Testis (tissue), 2 donors: ENCODE measurements at regions not wholly inside any gene's neighbourhood (a gene's known extent, or its start where the extent isn't known, plus 50 kb on each side); places are given as distances from the start of the nearest gene placed in this dataset.

Experiments used
- DNase-seq: peaks from one replicate; pipeline ENCODE4 v3.0.0-alpha.2; 2019
- H3K27ac ChIP-seq, 2 donors: fragments of 200-600 bp; sonication (generic); one replicate each; pipeline ENCODE4 v1.5.1; 2019
- H3K27me3 ChIP-seq: fragments of 200-600 bp; sonication (generic); one replicate; pipeline ENCODE4 v1.5.1; 2019
- H3K36me3 ChIP-seq: fragments of 200-600 bp; sonication (generic); one replicate; pipeline ENCODE4 v1.5.1; 2017; ENCODE audit warnings: low read depth; ENCODE audit errors: missing control alignments
- H3K4me1 ChIP-seq: fragments of 200-600 bp; sonication (generic); one replicate; pipeline ENCODE4 v1.5.1; 2019
- H3K4me3 ChIP-seq, 2 donors: fragments of 200-600 bp; sonication (generic); one replicate each; pipeline ENCODE4 v1.5.1; 2017 to 2019
- H3K9me3 ChIP-seq: fragments of 200-600 bp; sonication (generic); one replicate; pipeline ENCODE4 v1.5.1; 2017
- CTCF ChIP-seq, 3 experiments: fragments of 450-650 bp in 2 of 3; fragments of 200-600 bp in 1 of 3; sonication (generic) in 1 of 3; IDR thresholded peaks; one replicate each; pipeline ENCODE4 v1.5.1; 2016 to 2019; ENCODE audit warnings: antibody characterized with exemption in 3 of 3, mild to moderate bottlenecking in 2 of 3, moderate library complexity in 1 of 3
- POLR2A ChIP-seq: fragments of 450-650 bp; IDR thresholded peaks from one replicate; pipeline ENCODE4 v1.6.1; 2017; ENCODE audit warnings: antibody characterized with exemption, mild to moderate bottlenecking, moderate library complexity
- WGBS, 2 donors: methylation state at CpG; one replicate each; pipeline ENCODE4 v1.1.5; 2018; 5-methylcytosine and 5-hydroxymethylcytosine counted together
- intact Hi-C: fragments of 100-400 bp; cut with DNase I; formaldehyde crosslinking; loops from one replicate; pipeline ENCODE4 v1.15.1; 2023; ENCODE audit warnings: low total_unique reads

DNA sequence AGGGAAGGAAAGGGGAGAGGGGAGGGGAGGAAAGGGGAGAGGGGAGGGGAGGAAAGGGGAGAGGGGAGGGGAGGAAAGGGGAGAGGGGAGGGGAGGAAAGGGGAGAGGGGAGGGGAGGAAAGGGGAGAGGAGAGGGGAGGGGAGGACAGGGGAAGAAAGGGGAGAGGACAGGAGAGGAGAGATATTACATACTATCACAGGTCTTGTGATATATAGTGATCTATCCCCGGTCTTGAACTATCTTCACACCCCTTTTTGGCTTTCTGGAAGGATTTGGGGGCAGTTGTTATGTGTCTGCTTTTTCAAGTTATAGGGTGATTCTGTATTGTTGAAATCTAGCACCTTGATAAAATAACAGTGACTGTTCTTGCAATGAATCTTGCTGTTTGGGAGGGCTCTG, 92.1 kb upstream of the ID2 start:
- intact Hi-C loops: no loop called here
- Histone ChIP-seq H3K36me3 (no peaks in the 10 kb centered on the region), H3K27me3 (no peaks in the 10 kb centered on the region), H3K4me3 (no peak overlapping the region), H3K9me3 (no peaks in the 10 kb centered on the region), H3K27ac (no peak overlapping the region), H3K4me1 (no peaks in the 10 kb centered on the region)
- TF ChIP-seq CTCF (IDR thresholded peaks at IDR 0.05): no peak
- no peak for TF ChIP-seq POLR2A
- no peak for DNase-seq
- 86% methylated on average over 1 of the region's 1 CpG for WGBS, 2 donors

GRCh38 chr2:8590938-8591337, 90.9 kb upstream of the ID2 start:
- 92 to 97% methylated on average over 6 of the region's 6 CpGs for WGBS, 2 donors
- Histone ChIP-seq H3K9me3 (no peaks in the 10 kb centered on the region), H3K36me3 (no peaks in the 10 kb centered on the region), H3K4me1 (no peaks in the 10 kb centered on the region), H3K27ac (no peak overlapping the region), H3K4me3 (no peak overlapping the region), H3K27me3 (no peaks in the 10 kb centered on the region)
- DNase-seq: no peak
- intact Hi-C loops: no loop called here
- TF ChIP-seq CTCF (IDR thresholded peaks at IDR 0.05) (no peak), POLR2A (no peak)

DNA sequence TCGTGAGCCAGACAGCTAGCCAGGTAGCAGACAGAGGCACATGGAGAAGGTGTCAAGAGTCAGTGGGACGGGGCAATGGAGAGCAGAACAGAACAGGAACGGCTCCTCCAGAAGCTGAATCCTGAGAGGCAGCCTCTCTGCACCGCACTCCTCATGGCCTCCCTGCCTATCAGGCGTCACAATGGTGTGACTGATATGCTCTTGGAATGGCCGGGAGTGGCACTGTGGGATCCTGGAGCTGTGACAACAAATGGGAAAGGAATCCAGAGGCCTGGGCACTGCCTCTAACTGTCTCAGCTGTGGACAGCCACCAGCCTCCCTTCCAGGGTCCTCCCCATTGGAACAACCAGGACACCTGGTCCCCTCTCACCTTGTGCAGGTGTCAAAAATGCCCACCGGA, 89.1 kb upstream of the ID2 start:
- DNase-seq: no peak
- Histone ChIP-seq H3K27ac (no peak overlapping the region), H3K27me3 (no peaks in the 10 kb centered on the region), H3K9me3 (no peaks in the 10 kb centered on the region), H3K36me3 (no peaks in the 10 kb centered on the region), H3K4me1 (no peaks in the 10 kb centered on the region), H3K4me3 (no peak overlapping the region)
- TF ChIP-seq POLR2A (no peak), CTCF (IDR thresholded peaks at IDR 0.05) (no peak)
- WGBS, 2 donors: 84 to 88% methylated on average over 6 to 7 of the region's 7 CpGs
- intact Hi-C loops: no loop called here

- Histone ChIP-seq H3K27me3 (no peaks in the 10 kb centered on the region), H3K36me3 (no peaks in the 10 kb centered on the region), H3K4me1 (no peaks in the 10 kb centered on the region), H3K27ac (no peak overlapping the region), H3K4me3 (no peak overlapping the region), H3K9me3 (no peaks in the 10 kb centered on the region)
- intact Hi-C loops: no loop called here
- WGBS, 2 donors: 83 to 95% methylated on average over 4 of the region's 4 CpGs
- TF ChIP-seq POLR2A (no peak), CTCF (IDR thresholded peaks at IDR 0.05) (no peak)
- no peak for DNase-seq
Observed at GRCh38 chr2:8593243-8593642, 88.6 kb upstream of the ID2 start.

GRCh38 chr2:8594731-8595427, 87.0 kb upstream of the ID2 start:
- no peak overlapping the region for H3K27ac ChIP-seq
- WGBS, 2 donors: 52 to 68% methylated on average over 18 of the region's 18 CpGs
- H3K9me3 ChIP-seq: no peaks in the 10 kb centered on the region
- DNase-seq: no peak
- H3K4me3 ChIP-seq: no peak overlapping the region
- intact Hi-C loops: no loop called here
- H3K4me1 ChIP-seq: no peaks in the 10 kb centered on the region
- TF ChIP-seq POLR2A (no peak), CTCF (IDR thresholded peaks at IDR 0.05) (no peak)
- H3K36me3 ChIP-seq: no peaks in the 10 kb centered on the region
- no peaks in the 10 kb centered on the region for H3K27me3 ChIP-seq
